ENCODE measurements at regions not wholly inside any gene's neighbourhood (a gene's known extent, or its start where the extent isn't known, plus 50 kb on each side); places are given as distances from the start of the nearest gene placed in this dataset.
"Not testable (repeated sequence)": the region's sequence is repeated elsewhere in the genome, so short reads cannot be mapped to it uniquely, and the experiment has no call there.

DNA sequence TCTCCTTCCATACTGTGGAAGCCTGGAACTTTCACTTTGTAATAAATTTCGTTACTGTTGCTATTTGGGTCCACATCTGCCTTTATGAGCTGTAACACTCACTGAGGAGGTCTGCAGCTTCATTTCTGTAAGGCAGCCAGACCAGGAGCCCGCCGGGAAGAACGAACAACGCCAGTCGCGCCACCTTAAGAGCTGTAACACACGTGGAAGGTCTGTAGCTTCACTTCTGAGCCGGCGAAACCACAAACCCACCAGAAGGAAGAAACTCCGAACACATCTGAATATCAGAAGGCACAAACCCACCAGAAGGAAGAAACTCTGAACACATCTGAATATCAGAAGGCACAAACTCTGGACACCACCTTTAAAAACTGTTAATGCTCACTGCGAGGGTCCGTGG, 589.9 kb upstream of the SLC35B3 start:
- H2BK5ac ChIP-seq (ENCODE audit: low read depth, low read length, poor library complexity) = no peak overlapping the region
- no peak overlapping the region for H2BK12ac ChIP-seq (ENCODE audit: low read length)
- H2AFZ ChIP-seq (ENCODE audit: insufficient read depth, low read length, poor library complexity) = no peak overlapping the region
- no peak overlapping the region for H3K14ac ChIP-seq (ENCODE audit: low read length)
- H3K4me2 ChIP-seq (ENCODE audit: low read length) = no peak overlapping the region
- no CpG with 5 or more reads among the region's 13 CpGs for WGBS (ENCODE audit: extremely low coverage, insufficient coverage, insufficient read length)
- H2AK5ac ChIP-seq (ENCODE audit: low read length) = no peak overlapping the region
- H4K12ac ChIP-seq (ENCODE audit: low read depth, low read length) = no peak overlapping the region
- no peaks in the 10 kb centered on the region for H3K36me3 ChIP-seq (ENCODE audit: control insufficient read depth in 1 of 2, insufficient read depth in 2 of 2, low read length in 2 of 2)
- no peaks in the 10 kb centered on the region for H3K79me2 ChIP-seq (ENCODE audit: control insufficient read depth, insufficient read depth, low read length, poor library complexity)
- H3K9me3 ChIP-seq (ENCODE audit: insufficient read depth, low read depth, low read length) = no peaks in the 10 kb centered on the region
- H2BK120ac ChIP-seq (ENCODE audit: insufficient read depth, low read length, poor library complexity) = no peak overlapping the region
- no peaks in the 10 kb centered on the region for H3K27me3 ChIP-seq (ENCODE audit: insufficient read depth, low read length)
- H4K8ac ChIP-seq (ENCODE audit: low read depth, low read length) = no peak overlapping the region
- H3K27ac ChIP-seq (ENCODE audit: low read depth, low read length) = no peak overlapping the region
- H3K4me3 ChIP-seq (ENCODE audit: low read depth, low read length) = no peak overlapping the region
- no peak overlapping the region for H3K9ac ChIP-seq (ENCODE audit: low read length)
- no peak overlapping the region for H3K4ac ChIP-seq (ENCODE audit: low read depth, low read length)
- H3K18ac ChIP-seq (ENCODE audit: low read length) = no peak overlapping the region
- H3K4me1 ChIP-seq (ENCODE audit: control insufficient read depth in 1 of 2, insufficient read depth in 2 of 2, low read length in 2 of 2) = no peaks in the 10 kb centered on the region
- no peak overlapping the region for H3K23ac ChIP-seq (ENCODE audit: low read length)
- H4K91ac ChIP-seq (ENCODE audit: low read depth, low read length) = no peak overlapping the region
- DNase-seq = no peak
- H3K79me1 ChIP-seq (ENCODE audit: low read length) = no peaks in the 10 kb centered on the region

DNA sequence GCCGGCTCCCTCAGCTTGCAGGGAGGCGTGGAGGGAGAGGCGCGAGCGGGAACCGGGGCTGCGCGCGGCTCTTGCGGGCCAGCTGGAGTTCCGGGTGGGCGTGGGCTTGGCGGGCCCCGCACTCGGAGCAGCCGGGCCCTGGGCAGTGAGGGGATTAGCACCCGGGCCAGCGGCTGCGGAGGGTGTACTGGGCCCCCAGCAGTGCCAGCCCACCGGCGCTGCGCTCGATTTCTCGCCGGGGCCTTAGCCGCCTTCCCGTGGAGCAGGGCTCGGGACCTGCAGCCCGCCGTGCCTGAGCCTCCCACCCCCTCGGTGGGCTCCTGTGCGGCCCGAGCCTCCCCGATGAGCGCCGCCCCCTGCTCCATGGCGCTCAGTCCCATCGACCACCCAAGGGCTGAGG, 588.9 kb upstream of the SLC35B3 start:
- WGBS (ENCODE audit: extremely low coverage, insufficient coverage, insufficient read length) = no CpG with 5 or more reads among the region's 38 CpGs
- H3K4ac ChIP-seq (ENCODE audit: low read depth, low read length); H2BK12ac ChIP-seq (ENCODE audit: low read length); H4K91ac ChIP-seq (ENCODE audit: low read depth, low read length); H3K79me1 ChIP-seq (ENCODE audit: low read length); H3K4me3 ChIP-seq (ENCODE audit: low read depth, low read length); H3K27ac ChIP-seq (ENCODE audit: low read depth, low read length); H3K4me2 ChIP-seq (ENCODE audit: low read length); H3K4me1 ChIP-seq (ENCODE audit: control insufficient read depth in 1 of 2, insufficient read depth in 2 of 2, low read length in 2 of 2); H3K14ac ChIP-seq (ENCODE audit: low read length); H4K8ac ChIP-seq (ENCODE audit: low read depth, low read length); H3K79me2 ChIP-seq (ENCODE audit: control insufficient read depth, insufficient read depth, low read length, poor library complexity); H2AFZ ChIP-seq (ENCODE audit: insufficient read depth, low read length, poor library complexity); H3K23ac ChIP-seq (ENCODE audit: low read length); H3K18ac ChIP-seq (ENCODE audit: low read length); H3K36me3 ChIP-seq (ENCODE audit: control insufficient read depth in 1 of 2, insufficient read depth in 2 of 2, low read length in 2 of 2); H3K9ac ChIP-seq (ENCODE audit: low read length); H4K12ac ChIP-seq (ENCODE audit: low read depth, low read length); H2BK120ac ChIP-seq (ENCODE audit: insufficient read depth, low read length, poor library complexity); H2BK5ac ChIP-seq (ENCODE audit: low read depth, low read length, poor library complexity); DNase-seq; H3K9me3 ChIP-seq (ENCODE audit: insufficient read depth, low read depth, low read length); H3K27me3 ChIP-seq (ENCODE audit: insufficient read depth, low read length); H2AK5ac ChIP-seq (ENCODE audit: low read length): not testable (repeated sequence)

GRCh38 chr6:9020001-9020400, 584.7 kb upstream of the SLC35B3 start:
- no peak overlapping the region for H2BK12ac ChIP-seq (ENCODE audit: low read length)

DNA sequence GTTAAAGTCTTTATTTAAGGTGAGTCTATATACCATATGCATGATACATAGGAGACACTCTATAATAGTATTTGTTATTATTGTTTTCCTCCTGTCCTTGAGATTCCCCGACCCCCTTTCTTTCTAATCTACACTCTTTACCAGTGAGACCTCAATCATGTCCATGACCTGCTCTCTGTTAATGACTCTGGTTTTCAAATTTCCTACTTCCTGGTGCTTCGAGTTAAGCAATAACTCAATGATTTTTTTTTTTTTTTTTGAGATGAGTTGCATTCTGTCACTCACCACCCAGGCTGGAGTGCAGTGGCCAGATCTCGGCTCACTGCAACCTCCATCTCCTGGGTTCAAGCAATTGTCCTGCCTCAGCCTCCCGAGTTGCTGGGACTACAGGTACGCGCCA, 574.6 kb upstream of the SLC35B3 start:
- WGBS (ENCODE audit: extremely low coverage, insufficient coverage, insufficient read length) = no CpG with 5 or more reads among the region's 6 CpGs
- Histone ChIP-seq H3K4me2 (ENCODE audit: low read length) (no peak overlapping the region), H3K4ac (ENCODE audit: low read depth, low read length) (no peak overlapping the region)

More at GRCh38 chr6:9020001-9020400, 584.7 kb upstream of the SLC35B3 start:
- Histone ChIP-seq H3K79me2 (ENCODE audit: control insufficient read depth, insufficient read depth, low read length, poor library complexity) (no peaks in the 10 kb centered on the region), H3K4me2 (ENCODE audit: low read length) (no peak overlapping the region), H2BK5ac (ENCODE audit: low read depth, low read length, poor library complexity) (no peak overlapping the region), H3K9ac (ENCODE audit: low read length) (no peak overlapping the region), H3K23ac (ENCODE audit: low read length) (no peak overlapping the region), H4K12ac (ENCODE audit: low read depth, low read length) (no peak overlapping the region), H2AFZ (ENCODE audit: insufficient read depth, low read length, poor library complexity) (no peak overlapping the region), H3K9me3 (ENCODE audit: insufficient read depth, low read depth, low read length) (no peaks in the 10 kb centered on the region), H3K36me3 (ENCODE audit: control insufficient read depth in 1 of 2, insufficient read depth in 2 of 2, low read length in 2 of 2) (no peaks in the 10 kb centered on the region), H3K79me1 (ENCODE audit: low read length) (no peaks in the 10 kb centered on the region), H3K27me3 (ENCODE audit: insufficient read depth, low read length) (no peaks in the 10 kb centered on the region), H3K4me1 (ENCODE audit: control insufficient read depth in 1 of 2, insufficient read depth in 2 of 2, low read length in 2 of 2) (no peaks in the 10 kb centered on the region), H4K91ac (ENCODE audit: low read depth, low read length) (no peak overlapping the region), H2AK5ac (ENCODE audit: low read length) (no peak overlapping the region), H3K4me3 (ENCODE audit: low read depth, low read length) (no peak overlapping the region), H3K14ac (ENCODE audit: low read length) (no peak overlapping the region), H4K8ac (ENCODE audit: low read depth, low read length) (no peak overlapping the region), H3K27ac (ENCODE audit: low read depth, low read length) (no peak overlapping the region), H3K18ac (ENCODE audit: low read length) (no peak overlapping the region), H3K4ac (ENCODE audit: low read depth, low read length) (no peak overlapping the region), H2BK120ac (ENCODE audit: insufficient read depth, low read length, poor library complexity) (no peak overlapping the region)
- no peak for DNase-seq
- no CpG with 5 or more reads among the region's 4 CpGs for WGBS (ENCODE audit: extremely low coverage, insufficient coverage, insufficient read length)

More for the DNA sequence above, 574.6 kb upstream of the SLC35B3 start:
- Histone ChIP-seq H3K9ac (ENCODE audit: low read length) (no peak overlapping the region), H3K36me3 (ENCODE audit: control insufficient read depth in 1 of 2, insufficient read depth in 2 of 2, low read length in 2 of 2) (no peaks in the 10 kb centered on the region), H2AFZ (ENCODE audit: insufficient read depth, low read length, poor library complexity) (no peak overlapping the region), H3K79me1 (ENCODE audit: low read length) (peaks cover 2% of the 10 kb centered on the region), H2BK12ac (ENCODE audit: low read length) (no peak overlapping the region), H3K27ac (ENCODE audit: low read depth, low read length) (no peak overlapping the region), H4K91ac (ENCODE audit: low read depth, low read length) (no peak overlapping the region), H2BK5ac (ENCODE audit: low read depth, low read length, poor library complexity) (no peak overlapping the region), H3K14ac (ENCODE audit: low read length) (no peak overlapping the region), H3K4me1 (ENCODE audit: control insufficient read depth in 1 of 2, insufficient read depth in 2 of 2, low read length in 2 of 2) (peaks cover 0 to 3% of the 10 kb centered on the region in 2 experiments), H3K79me2 (ENCODE audit: control insufficient read depth, insufficient read depth, low read length, poor library complexity) (no peaks in the 10 kb centered on the region), H4K8ac (ENCODE audit: low read depth, low read length) (no peak overlapping the region), H2AK5ac (ENCODE audit: low read length) (no peak overlapping the region), H4K12ac (ENCODE audit: low read depth, low read length) (no peak overlapping the region), H2BK120ac (ENCODE audit: insufficient read depth, low read length, poor library complexity) (no peak overlapping the region), H3K23ac (ENCODE audit: low read length) (no peak overlapping the region), H3K9me3 (ENCODE audit: insufficient read depth, low read depth, low read length) (no peaks in the 10 kb centered on the region), H3K18ac (ENCODE audit: low read length) (no peak overlapping the region), H3K27me3 (ENCODE audit: insufficient read depth, low read length) (no peaks in the 10 kb centered on the region), H3K4me3 (ENCODE audit: low read depth, low read length) (no peak overlapping the region)
- no peak for DNase-seq
